ENCODE measurements at regions not wholly inside any gene's neighbourhood (a gene's known extent, or its start where the extent isn't known, plus 50 kb on each side); places are given as distances from the start of the nearest gene placed in this dataset.

DNA sequence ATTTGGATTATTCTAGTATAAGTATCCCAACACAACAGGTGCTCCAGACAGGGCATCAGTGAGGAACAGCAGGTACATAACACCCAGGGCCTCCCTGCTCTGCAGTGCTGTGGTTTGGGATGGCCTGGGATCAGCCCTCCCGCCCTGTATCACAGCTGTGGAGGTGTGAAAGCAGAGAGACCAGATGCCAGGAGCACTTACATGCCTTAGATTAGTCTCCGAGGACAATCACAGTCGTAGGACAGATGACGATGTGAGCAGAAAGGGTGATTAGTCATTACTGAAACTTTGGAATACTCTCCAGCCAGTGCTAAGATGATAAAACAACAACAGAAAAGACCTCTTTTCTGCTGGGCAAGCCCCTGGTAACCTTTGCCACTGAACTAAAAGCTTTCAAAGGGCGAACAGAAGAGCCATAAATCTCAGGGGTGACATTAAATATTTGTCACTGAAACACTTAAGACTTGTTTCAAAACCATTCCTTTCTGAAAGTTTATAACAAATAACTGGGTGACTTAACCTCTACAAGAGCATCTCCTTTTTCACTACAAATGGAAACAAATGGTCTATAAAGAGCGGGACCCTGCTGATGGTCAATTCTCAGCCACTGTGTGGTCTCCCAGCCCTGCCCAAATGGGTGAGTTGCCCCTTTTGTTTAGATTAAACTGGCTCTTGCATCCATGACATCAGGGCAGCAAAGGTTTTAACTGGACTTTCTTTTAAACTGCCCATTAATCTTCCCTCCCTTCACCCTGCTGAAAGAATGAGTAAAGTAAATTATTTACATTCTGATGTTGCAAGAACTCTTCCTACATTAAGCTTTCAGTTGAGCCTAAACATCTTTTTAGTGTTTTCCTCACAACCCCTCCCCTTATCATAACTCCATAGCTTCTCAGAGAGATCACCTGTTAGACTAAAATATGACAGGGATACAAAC, 183.1 kb upstream of the COX10 start:
- no peak for TF ChIP-seq CTCF (IDR thresholded peaks at IDR 0.05)

GRCh38 chr17:13888056-13888609, 181.2 kb upstream of the COX10 start:
- no peak for TF ChIP-seq CTCF (IDR thresholded peaks at IDR 0.05)

DNA sequence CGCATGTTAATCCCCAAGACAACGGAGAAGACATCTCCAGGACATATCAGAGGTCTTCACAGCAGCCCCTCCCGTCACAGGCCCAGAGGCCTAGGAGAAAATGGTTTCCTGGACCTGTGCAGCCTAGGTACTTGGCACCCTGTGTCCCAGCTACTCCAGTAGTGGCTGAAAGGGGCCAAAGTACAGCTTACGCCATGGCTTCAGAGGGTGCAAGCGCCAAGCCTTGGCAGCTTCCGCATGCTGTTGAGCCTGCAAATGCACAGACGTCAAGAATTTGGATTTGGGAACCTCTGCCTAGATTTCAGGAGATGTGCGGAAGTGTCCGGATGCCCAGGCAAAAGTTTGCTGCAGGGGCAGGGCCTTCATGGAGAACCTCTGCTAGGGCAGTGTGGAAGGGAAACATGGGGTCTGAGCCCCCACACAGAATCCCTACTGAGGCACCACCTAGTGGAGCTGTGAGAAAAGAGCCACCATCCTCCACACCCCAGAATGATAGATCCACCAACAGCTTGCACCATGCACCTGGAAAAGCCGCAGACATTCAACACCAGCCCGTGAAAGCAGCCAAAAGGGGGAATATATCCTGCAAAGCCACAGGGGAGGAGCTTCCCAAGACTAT, 159.3 kb upstream of the COX10 start:
- no peak for TF ChIP-seq CTCF (IDR thresholded peaks at IDR 0.05)

GRCh38 chr17:13917634-13918033, 151.7 kb upstream of the COX10 start:
- no peak for TF ChIP-seq CTCF (IDR thresholded peaks at IDR 0.05)

- TF ChIP-seq CTCF (IDR thresholded peaks at IDR 0.05) = no peak
These were observed 151.1 kb upstream of the COX10 start for GRCh38 chr17:13918247-13918646.

- TF ChIP-seq CTCF (IDR thresholded peaks at IDR 0.05) = no peak
These were observed 149.5 kb upstream of the COX10 start for GRCh38 chr17:13919818-13920217.

GRCh38 chr17:13920413-13920812, 148.9 kb upstream of the COX10 start:
- TF ChIP-seq CTCF (IDR thresholded peaks at IDR 0.05) = no peak
